GM18508 (cell line): ENCODE measurements at regions not wholly inside any gene's neighbourhood (a gene's known extent, or its start where the extent isn't known, plus 50 kb on each side); places are given as distances from the start of the nearest gene placed in this dataset.

Experiments
- ATAC-seq: cut with Tn5 transposase; IDR thresholded peaks from one replicate; pipeline ENCODE4 v1.9.1; 2021; ENCODE audit warnings: moderate number of reproducible peaks; ENCODE audit not compliant: insufficient read depth, unreplicated experiment

GRCh38 chr1:80245813-80246212, 1239.3 kb upstream of the ADGRL4 start:
- ATAC-seq = no peak

GRCh38 chr1:80244372-80244771, 1237.8 kb upstream of the ADGRL4 start:
- no peak for ATAC-seq

DNA sequence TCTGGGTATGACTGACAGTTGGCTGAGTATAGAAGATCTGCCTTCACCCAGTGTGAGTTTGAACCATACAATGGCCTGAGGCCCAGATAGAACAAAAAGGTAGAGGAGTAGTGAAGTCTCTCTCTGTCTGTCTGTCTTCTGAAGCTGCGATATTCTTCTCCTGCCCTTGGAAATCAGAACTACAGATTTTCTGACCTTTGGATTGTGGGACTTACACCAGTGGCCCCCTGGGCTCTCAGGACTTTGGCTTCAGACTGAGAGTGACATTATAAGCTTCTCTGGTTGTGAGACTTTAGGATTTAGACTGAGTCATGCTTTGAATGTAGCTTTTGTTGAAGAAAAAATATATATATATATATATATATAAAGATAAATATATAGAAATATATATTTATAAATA, 1235.0 kb upstream of the ADGRL4 start:
- no peak for ATAC-seq

GRCh38 chr1:80225510-80225909, 1219.0 kb upstream of the ADGRL4 start:
- no peak for ATAC-seq

DNA sequence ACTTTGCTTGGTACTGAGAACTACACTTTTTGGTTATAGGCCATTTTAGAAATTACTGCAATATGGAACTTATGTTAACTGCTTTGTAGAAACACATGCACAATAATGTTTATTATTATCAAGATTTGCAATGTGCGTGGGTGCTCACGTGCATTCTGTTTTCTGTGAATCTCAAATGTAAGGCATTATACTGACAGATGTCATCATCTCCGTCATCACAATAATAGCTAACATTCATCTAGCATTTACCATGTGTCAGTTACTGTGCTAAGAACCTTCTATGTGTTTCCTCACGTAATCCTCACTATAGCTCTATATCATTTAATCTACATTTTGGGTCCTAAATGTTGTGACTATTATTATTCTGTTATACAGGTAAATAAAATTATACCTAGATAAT, 1214.8 kb upstream of the ADGRL4 start:
- no peak for ATAC-seq

DNA sequence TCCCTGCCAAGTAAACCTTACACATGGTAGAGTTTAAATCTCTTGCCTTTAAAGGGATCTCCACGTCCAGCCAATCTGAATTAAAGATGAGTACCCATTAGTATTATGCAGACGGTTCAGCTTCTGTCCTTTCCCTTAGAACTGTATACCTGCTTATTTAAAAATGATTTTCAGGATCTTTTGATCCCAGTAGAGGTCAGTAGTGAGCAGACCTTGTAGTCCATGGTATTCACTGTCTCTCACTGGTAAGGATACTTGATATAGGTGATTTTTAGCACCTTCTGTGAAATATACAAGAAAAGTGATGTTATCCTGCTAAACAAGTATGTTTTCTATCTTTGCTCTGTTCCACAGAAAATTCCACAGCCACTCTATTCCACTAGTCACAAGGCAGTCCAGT, 1211.6 kb upstream of the ADGRL4 start:
- peak; percentile 71 for ATAC-seq

DNA sequence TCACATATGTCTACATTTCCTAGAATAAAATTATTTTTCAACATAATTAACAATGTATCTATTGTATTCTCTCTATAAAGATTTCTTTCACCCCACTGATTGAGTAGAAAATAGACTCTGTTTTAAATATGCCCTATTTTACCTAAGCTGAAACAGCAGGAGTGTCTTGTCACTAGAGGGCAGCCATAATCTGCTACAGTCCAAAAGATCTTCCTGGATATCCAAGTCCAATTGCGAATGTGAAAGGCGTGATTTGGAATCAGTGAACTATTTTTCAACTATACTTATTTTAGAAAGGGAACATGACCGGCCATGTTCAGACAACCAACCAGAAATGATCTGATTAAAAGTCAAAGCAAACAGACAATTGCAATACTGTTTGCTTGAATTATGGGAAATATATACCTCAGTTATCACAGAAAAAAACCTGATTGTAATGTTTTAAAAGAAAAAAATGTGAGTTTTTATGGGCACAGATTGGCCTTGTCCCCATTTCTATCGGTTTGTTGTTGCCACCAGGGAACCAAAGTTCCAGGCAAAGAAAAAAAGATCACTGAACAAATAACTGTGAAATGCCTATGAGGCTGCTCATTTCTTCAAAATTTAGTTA, 1211.0 kb upstream of the ADGRL4 start:
- no peak for ATAC-seq

GRCh38 chr1:80214888-80215540, 1208.5 kb upstream of the ADGRL4 start:
- peak; percentile 60 for ATAC-seq

DNA sequence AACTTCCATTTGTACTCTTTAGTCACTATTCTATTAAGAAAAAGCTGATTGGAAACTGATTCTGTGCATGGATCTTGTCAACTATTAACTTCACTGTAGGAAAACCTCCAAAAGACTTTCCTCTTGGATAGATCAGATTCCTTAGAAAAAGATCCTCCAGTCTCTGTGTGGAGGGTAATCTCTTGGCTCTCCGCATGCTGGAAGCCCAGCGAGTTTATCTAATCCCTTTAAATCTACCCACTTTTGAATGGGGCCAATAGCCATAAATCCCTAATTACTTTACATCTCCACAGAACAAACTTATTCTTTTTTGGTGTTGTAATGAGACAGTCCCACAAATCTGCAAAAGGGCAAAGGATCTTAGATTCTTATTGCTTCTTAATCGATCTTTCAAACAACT, 1206.4 kb upstream of the ADGRL4 start:
- ATAC-seq = no peak

DNA sequence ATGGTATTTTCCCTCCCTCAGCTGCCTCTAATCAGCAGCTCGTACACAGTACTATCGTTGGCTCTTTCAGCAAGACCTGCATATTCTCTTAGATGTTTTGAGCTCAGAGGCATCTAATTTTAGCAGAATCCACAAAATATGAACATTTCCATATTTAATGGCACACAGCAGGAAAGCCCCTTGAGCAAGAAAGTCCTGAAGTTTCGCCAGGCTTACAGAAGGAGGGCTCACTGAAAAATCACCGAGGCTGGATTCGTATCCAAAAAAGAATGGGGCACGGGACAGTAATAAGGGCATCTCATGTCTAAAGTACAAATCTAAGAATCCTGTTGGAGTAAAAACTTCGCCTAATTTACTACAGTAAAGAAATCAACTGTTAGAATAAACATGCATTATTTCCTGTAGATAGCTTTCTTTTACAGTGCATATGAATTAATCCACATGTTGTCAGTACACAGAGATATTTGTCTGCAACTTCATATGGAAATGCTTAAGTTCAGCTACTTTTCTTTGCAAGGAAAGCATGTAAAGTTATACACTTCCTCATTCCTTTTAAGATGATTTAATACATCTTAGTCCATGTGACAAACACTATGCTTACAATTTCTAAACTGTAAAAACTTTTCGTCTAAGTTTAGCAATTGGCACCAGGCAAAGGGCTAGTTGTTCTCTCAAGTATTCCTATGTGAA, 1205.3 kb upstream of the ADGRL4 start:
- no peak for ATAC-seq

- ATAC-seq = no peak
Observed at GRCh38 chr1:80202118-80202517, 1195.6 kb upstream of the ADGRL4 start.

DNA sequence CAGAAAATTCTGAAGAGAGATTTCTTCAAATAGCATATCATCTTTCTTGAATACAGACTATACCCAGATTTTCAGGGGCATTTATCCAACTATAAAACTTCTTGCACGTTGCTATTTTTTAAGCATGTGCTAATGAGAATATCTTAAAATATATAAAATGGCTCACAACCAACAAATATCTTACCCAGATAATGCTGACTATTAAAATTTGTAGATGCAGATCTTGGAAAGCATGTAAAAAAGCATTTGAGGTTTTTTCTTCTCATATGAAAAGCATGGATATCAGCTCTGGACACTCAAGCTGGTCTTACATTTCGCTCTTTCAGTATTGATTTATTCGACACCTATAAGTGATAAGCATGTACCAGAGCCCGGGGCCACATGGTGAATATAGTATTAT, 1187.7 kb upstream of the ADGRL4 start:
- no peak for ATAC-seq

DNA sequence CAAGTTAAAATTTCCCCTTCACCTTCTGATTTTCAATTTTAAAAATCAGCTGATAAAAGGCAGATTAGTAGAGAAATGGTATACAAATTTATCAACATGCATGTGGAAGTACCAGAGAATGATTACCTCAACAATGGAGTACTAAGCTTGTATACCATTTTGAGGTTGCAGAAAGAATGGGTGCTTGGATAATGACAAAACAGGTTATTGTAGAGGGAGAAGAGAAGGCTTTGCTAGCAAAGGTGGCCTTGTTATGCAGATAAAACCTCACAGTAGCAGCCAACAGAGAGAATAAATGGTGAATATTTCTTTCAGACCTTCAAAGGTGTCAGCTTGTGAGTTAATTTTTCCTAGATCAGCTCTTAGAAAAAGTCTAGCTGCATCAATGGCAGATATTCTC, 1174.9 kb upstream of the ADGRL4 start:
- no peak for ATAC-seq

DNA sequence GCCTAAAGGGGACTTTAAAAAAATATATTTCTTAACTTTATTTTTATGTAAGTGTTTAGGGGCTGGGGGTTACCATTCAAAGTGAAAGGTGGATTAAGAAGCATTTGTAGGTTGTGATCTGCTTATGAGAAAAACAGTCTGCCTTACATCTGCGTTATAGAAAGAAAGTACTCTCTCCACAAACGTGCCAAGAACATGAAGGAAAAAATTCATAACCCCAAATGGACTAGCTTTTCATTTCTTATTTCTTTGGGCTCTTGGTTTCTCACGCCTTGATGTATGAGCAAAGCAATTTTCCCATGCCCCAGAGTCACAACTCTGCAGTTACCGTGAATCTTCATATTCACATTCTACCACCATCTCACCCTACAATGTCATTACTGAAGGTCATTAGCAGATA, 1165.1 kb upstream of the ADGRL4 start:
- ATAC-seq = no peak

GRCh38 chr1:80170811-80171485, 1164.4 kb upstream of the ADGRL4 start:
- ATAC-seq = no peak

GRCh38 chr1:80164150-80164549, 1157.6 kb upstream of the ADGRL4 start:
- ATAC-seq = no peak

- no peak for ATAC-seq
Observed at GRCh38 chr1:80163686-80164085, 1157.2 kb upstream of the ADGRL4 start.

DNA sequence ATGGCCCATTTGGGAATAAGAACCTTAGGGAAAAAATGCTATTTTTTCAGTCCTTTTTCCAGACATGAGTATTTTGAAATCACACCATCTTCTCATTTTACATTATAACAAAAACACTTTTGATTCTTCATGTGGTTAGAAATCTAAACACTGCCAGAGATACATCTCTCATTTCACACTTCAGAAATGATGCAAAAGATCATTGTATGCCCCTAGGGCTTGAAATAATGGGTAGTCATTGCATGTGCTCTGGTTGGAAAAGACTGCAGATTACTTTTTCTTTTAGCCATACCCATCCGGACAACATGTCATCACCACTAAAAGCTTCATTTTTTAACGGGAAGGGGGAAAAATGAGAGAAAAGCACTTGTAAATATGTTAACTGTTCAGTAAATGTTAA, 1152.2 kb upstream of the ADGRL4 start:
- ATAC-seq = no peak

- no peak for ATAC-seq
Observed at GRCh38 chr1:80158266-80158665, 1151.7 kb upstream of the ADGRL4 start.

DNA sequence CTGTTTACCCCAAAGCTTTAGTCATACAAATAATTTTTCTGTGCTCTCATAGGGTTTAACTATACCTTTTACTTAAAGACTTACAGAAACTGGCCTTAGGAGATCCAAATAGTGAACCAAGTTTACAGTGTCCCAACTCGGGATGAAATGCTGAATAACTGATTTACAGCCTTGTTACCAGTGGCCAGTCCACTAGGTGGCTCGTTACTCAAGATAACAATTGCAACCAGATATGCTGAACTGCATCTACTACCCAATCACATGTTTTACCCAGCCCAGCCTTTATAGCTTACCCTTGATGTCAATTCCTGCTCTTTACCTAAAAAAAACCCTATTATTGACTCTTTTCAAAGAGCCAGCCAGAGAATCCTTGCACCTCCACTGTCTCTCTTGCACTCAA, 1148.8 kb upstream of the ADGRL4 start:
- no peak for ATAC-seq

GRCh38 chr1:80154176-80154575, 1147.6 kb upstream of the ADGRL4 start:
- no peak for ATAC-seq
